WI38 (cell line): ENCODE measurements at regions not wholly inside any gene's neighbourhood (a gene's known extent, or its start where the extent isn't known, plus 50 kb on each side); places are given as distances from the start of the nearest gene placed in this dataset.

ENCODE experiments used
- H3K4me3 ChIP-seq: 2 replicates; pipeline ENCODE4 v1.5.1; 2011; ENCODE audit warnings: low read depth, mild to moderate bottlenecking, control low read depth, low read length
- CTCF ChIP-seq: IDR thresholded peaks from 2 replicates; pipeline ENCODE4 v1.5.1; 2012; ENCODE audit warnings: low read depth, mild to moderate bottlenecking, control low read depth, low read length

DNA sequence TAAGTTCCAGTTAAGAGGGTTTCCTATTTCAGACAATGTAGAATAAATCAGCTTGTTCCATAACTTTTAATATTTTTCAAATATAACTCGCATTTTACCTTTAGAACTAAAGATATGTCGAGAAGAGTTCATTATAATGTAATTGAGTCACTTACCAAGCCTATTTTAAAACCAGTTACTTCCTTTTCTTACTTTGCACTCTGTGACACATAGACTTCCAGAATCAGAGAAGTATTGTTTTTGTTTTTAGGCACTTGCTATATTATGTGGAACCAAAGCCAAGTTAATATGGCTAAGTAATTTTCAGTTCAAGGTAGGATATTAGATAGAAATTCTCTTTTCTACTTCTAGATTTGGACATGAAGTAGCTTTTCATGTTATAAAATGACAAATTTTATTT, 182.7 kb upstream of the PRPS1L1 start:
- no peak for TF ChIP-seq CTCF
- H3K4me3 ChIP-seq, result no peak overlapping the region

DNA sequence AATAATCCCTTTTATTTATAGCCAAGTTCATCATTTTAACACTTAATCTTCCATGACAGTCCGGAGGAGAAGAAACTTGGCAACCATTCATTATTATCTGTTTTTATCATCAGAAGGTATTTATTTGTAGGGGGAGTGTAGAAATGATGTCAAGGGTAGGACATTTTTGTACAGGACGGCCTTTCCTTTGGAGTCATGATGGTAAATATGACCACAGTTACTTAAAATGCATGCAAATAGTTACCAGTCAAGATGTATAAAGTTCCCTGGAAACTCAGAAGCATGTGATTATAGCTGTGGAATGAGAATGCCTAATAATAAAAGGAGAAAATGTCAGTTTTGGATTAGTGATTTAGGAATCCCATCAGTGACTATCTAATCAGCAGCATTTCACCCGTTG, 183.1 kb upstream of the PRPS1L1 start:
- no peak for TF ChIP-seq CTCF
- H3K4me3 ChIP-seq, result no peak overlapping the region

GRCh38 chr7:18212308-18212707, 184.7 kb upstream of the PRPS1L1 start:
- no peak overlapping the region for H3K4me3 ChIP-seq
- no peak for TF ChIP-seq CTCF

- H3K4me3 ChIP-seq, result no peak overlapping the region
- TF ChIP-seq CTCF, result no peak
Measured at GRCh38 chr7:18212758-18213157, 185.1 kb upstream of the PRPS1L1 start.

DNA sequence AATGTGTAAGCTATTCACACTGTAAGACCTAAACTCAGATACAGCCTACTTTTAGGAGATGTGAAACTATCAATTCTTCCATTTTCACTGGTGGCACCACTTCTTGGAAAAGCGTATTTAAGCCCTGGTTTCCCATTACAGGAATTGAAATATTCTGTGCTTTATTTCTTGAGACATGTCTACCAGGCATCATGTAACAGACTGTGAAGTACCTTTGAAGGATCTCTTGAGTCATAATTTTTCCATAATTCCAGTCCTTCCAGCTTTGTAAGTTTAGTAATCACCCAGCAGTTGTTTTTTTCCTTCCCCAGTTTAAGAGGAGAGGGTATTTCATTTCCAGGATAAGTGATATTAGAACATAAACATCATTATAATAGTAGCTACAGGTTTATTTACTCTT, 186.0 kb upstream of the PRPS1L1 start:
- no peak for TF ChIP-seq CTCF
- H3K4me3 ChIP-seq, result no peak overlapping the region

DNA sequence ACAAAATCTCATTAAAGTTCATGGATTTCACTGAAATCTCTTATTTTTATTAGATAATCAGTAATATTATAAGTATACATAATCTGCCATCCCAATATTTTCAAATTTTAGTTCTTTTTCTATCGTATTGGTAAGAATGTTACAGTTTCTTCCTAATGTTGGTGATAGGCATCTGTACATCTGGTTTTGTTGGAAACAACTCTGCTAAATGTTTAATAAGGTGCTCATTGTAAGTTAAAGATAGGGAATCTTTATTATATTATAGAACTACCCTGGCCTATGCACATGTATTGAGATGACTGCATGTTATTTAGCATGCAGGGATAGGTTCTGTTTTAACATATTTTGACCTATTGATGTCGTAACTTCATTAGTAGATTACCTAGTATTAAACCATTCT, 188.6 kb upstream of the PRPS1L1 start:
- TF ChIP-seq CTCF, result no peak
- H3K4me3 ChIP-seq, result no peak overlapping the region

- TF ChIP-seq CTCF, result no peak
Measured at GRCh38 chr7:18221377-18222293, 194.0 kb upstream of the PRPS1L1 start.

More at GRCh38 chr7:18221377-18222293, 194.0 kb upstream of the PRPS1L1 start:
- H3K4me3 ChIP-seq, result no peak overlapping the region
